RPMI7951 (cell line): ENCODE measurements at regions not wholly inside any gene's neighbourhood (a gene's known extent, or its start where the extent isn't known, plus 50 kb on each side); places are given as distances from the start of the nearest gene placed in this dataset.

Experiments
- DNase-seq: peaks from one replicate; pipeline ENCODE4 v3.0.0-alpha.2; 2012; ENCODE audit warnings: low read depth

GRCh38 chrX:151476604-151477303 is 79.7 kb downstream of the VMA21 start:
- no peak for DNase-seq

DNA sequence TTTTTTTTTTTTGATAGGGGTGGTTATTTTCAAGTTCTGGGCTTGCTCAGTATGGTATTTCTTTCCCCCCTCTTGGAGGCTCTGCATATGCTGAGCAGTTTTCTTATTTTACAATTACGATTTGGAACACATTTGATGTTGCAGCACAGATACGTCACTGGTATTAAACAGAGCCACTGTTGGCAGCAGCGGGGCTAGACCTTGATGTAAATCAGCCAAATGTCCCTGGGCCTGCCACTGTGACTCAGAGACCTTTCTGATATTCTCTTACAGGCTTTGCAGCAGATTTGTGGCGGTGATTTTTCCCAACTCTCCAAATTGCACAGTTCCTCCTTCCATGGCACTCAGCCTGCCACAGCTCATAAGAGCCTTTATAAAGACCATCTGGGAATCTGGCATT is 81.1 kb downstream of the VMA21 start:
- no peak for DNase-seq

GRCh38 chrX:151488677-151489076 is 74.8 kb upstream of the PASD1 start:
- DNase-seq = peak; percentile 3

GRCh38 chrX:151505796-151506195 is 57.7 kb upstream of the PASD1 start:
- peak; percentile 1 for DNase-seq

DNA sequence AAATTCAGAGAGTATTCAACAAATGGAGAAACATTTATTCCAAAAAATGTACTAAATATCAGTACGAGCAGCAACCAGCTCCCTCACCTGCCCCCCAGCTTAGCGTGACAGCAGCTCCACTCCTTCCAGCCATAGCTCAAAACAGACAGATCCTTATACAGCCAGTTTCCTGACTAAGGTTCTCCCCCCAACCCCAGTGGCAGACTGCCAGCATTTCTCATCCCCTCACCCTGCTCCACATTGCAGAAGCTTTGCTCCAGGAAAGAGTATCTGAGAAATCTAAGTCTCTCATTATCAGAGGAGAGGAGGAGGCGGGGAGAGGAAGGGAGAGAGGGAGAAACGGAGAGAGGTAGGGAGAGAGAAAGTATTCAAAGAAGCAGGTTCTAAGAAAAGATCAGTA is 53.3 kb upstream of the PASD1 start:
- DNase-seq = no peak

DNA sequence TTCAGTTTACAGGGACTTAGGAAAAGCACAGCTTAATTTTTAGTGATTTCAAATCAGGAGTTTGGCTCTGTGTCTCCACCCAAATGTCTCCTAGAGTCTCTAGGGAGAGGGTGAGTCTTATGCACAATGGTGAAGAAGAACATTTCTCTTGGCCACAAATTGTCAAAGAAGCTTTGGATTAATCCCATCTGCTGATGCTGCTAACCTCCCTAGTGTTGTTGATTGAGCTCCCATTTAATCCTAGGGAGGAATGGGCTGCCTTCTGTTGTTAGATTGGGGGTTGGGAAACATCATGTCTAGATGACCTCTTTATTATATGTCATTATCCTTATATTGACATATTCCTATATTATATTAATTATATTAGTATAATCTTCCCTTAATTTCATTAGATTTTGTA is 50.0 kb upstream of the PASD1 start:
- DNase-seq = no peak
